PC-9 (cell line): ENCODE measurements at regions not wholly inside any gene's neighbourhood (a gene's known extent, or its start where the extent isn't known, plus 50 kb on each side); places are given as distances from the start of the nearest gene placed in this dataset.

Source experiments
- BruUV-seq: library from RNA; stranded (reverse); fragments of 400-500 nt; replicated peaks from 2 replicates; lab custom pipeline; 2021; lab: Mats Ljungman, UMichigan
- CTCF ChIA-PET: fragments of 300-600 bp; sonication (Branson Sonifier 250); formaldehyde crosslinking; loops from one replicate; lab custom pipeline; 2022; ENCODE audit warnings: antibody characterized with exemption; lab: Charles Lee
- POLR2A ChIA-PET: fragments of 300-600 bp; sonication (Branson Sonifier 250); formaldehyde crosslinking; loops from one replicate; lab custom pipeline; 2022; ENCODE audit warnings: antibody characterized with exemption; ENCODE audit not compliant: unreplicated experiment; lab: Charles Lee
- DNase-seq, 2 experiments: peaks; one replicate each; pipeline versions ENCODE4 v3.0.0 to v3.0.0-alpha.2; 2015 to 2022; ENCODE audit warnings: mixed read lengths in 1 of 2
- H2AFZ ChIP-seq: fragments of 200-600 bp; sonication (generic); 2 replicates; pipeline ENCODE4 v1.8.1; 2017; ENCODE audit warnings: antibody characterized with exemption
- H3F3A ChIP-seq: fragments of 200-600 bp; sonication (generic); 2 replicates; pipeline ENCODE4 v1.8.1; 2017; ENCODE audit warnings: antibody characterized with exemption, mild to moderate bottlenecking, low read depth; ENCODE audit not compliant: insufficient read depth
- H3K27ac ChIP-seq: fragments of 200-600 bp; sonication (generic); 2 replicates; pipeline ENCODE4 v1.6.1; 2016; ENCODE audit warnings: mixed run types
- H3K27me3 ChIP-seq: fragments of 200-600 bp; sonication (generic); 2 replicates; pipeline ENCODE4 v1.6.1; 2016; ENCODE audit warnings: low read depth, mixed run types; ENCODE audit not compliant: insufficient read depth
- H3K36me3 ChIP-seq: fragments of 200-600 bp; sonication (generic); 2 replicates; pipeline ENCODE4 v1.6.1; 2016; ENCODE audit warnings: low read depth, mixed run types
- H3K4me1 ChIP-seq: fragments of 200-600 bp; sonication (generic); replicated peaks from 2 replicates; pipeline ENCODE4 v1.6.1; 2016; ENCODE audit warnings: mixed run types; ENCODE audit not compliant: insufficient read depth
- H3K4me2 ChIP-seq: fragments of 200-600 bp; sonication (generic); 2 replicates; pipeline ENCODE4 v1.6.1; 2017; ENCODE audit warnings: mixed run types
- H3K4me3 ChIP-seq: fragments of 200-600 bp; sonication (generic); 2 replicates; pipeline ENCODE4 v1.6.1; 2016; ENCODE audit warnings: mixed run types
- H3K79me2 ChIP-seq: fragments of 200-600 bp; sonication (generic); 2 replicates; pipeline ENCODE4 v1.6.1; 2017; ENCODE audit warnings: low read depth, mixed run types
- H3K9me2 ChIP-seq: fragments of 200-600 bp; sonication (generic); 2 replicates; pipeline ENCODE4 v1.8.1; 2017; ENCODE audit warnings: mild to moderate bottlenecking; ENCODE audit not compliant: insufficient read depth
- H3K9me3 ChIP-seq: fragments of 200-600 bp; sonication (generic); 2 replicates; pipeline ENCODE4 v1.8.1; 2016; ENCODE audit warnings: low read depth; ENCODE audit not compliant: insufficient read depth
- H4K20me1 ChIP-seq: fragments of 200-600 bp; sonication (generic); 2 replicates; pipeline ENCODE4 v1.8.1; 2017; ENCODE audit not compliant: insufficient read depth
- CTCF ChIP-seq: fragments of 200-600 bp; sonication (generic); conservative IDR thresholded peaks from 2 replicates; pipeline ENCODE4 v1.6.1; 2017; ENCODE audit warnings: mixed run types, antibody characterized with exemption, mild to moderate bottlenecking, moderate library complexity
- EZH2 ChIP-seq: fragments of 200-600 bp; sonication (generic); IDR thresholded peaks from 2 replicates; pipeline ENCODE4 v1.8.0; 2017; ENCODE audit warnings: antibody characterized with exemption, low read depth
- intact Hi-C: fragments of 100-400 bp; cut with micrococcal nuclease; formaldehyde crosslinking; loops from one replicate; pipeline ENCODE4 v1.10.0; 2022; ENCODE audit not compliant: unreplicated experiment

GRCh38 chr6:115798229-115798628 lies 262.5 kb downstream of the FRK start:
- no TSS peak for BruUV-seq
- CTCF ChIA-PET: no interaction called here
- Histone ChIP-seq H3K36me3 (no peaks in the 10 kb centered on the region), H3K27ac (no peak overlapping the region), H3K9me2 (no peaks in the 10 kb centered on the region), H3K9me3 (no peaks in the 10 kb centered on the region), H3K4me3 (no peak overlapping the region), H3K79me2 (no peaks in the 10 kb centered on the region), H3K27me3 (no peaks in the 10 kb centered on the region), H3F3A (no peaks in the 10 kb centered on the region), H2AFZ (no peak overlapping the region), H4K20me1 (no peaks in the 10 kb centered on the region), H3K4me1 (no peaks in the 10 kb centered on the region), H3K4me2 (no peak overlapping the region)
- intact Hi-C loops: no loop called here
- no peak for TF ChIP-seq EZH2
- TF ChIP-seq CTCF: no peak
- POLR2A ChIA-PET: no interaction called here
- DNase-seq: no peak

GRCh38 chr6:115796829-115797228 lies 263.9 kb downstream of the FRK start:
- H3K36me3 ChIP-seq: no peaks in the 10 kb centered on the region
- H3K4me1 ChIP-seq: no peaks in the 10 kb centered on the region
- no peak for TF ChIP-seq CTCF
- TF ChIP-seq EZH2: no peak
- no peaks in the 10 kb centered on the region for H3K9me3 ChIP-seq
- CTCF ChIA-PET: no interaction called here
- H3K9me2 ChIP-seq: no peaks in the 10 kb centered on the region
- POLR2A ChIA-PET: no interaction called here
- DNase-seq: no peak
- no peak overlapping the region for H3K4me3 ChIP-seq
- no TSS peak for BruUV-seq
- H3K4me2 ChIP-seq: no peak overlapping the region
- no peak overlapping the region for H2AFZ ChIP-seq
- intact Hi-C loops: no loop called here
- no peaks in the 10 kb centered on the region for H3K79me2 ChIP-seq
- no peak overlapping the region for H3K27ac ChIP-seq
- no peaks in the 10 kb centered on the region for H3K27me3 ChIP-seq
- no peaks in the 10 kb centered on the region for H3F3A ChIP-seq
- no peaks in the 10 kb centered on the region for H4K20me1 ChIP-seq

GRCh38 chr6:115796061-115796460 lies 264.6 kb downstream of the FRK start:
- Histone ChIP-seq H3K9me2 (no peaks in the 10 kb centered on the region), H3K4me3 (no peak overlapping the region), H4K20me1 (no peaks in the 10 kb centered on the region), H3K79me2 (no peaks in the 10 kb centered on the region), H3F3A (no peaks in the 10 kb centered on the region), H3K27me3 (no peaks in the 10 kb centered on the region), H3K4me1 (no peaks in the 10 kb centered on the region), H3K9me3 (no peaks in the 10 kb centered on the region), H3K36me3 (no peaks in the 10 kb centered on the region), H3K4me2 (no peak overlapping the region), H2AFZ (no peak overlapping the region), H3K27ac (no peak overlapping the region)
- no TSS peak for BruUV-seq
- TF ChIP-seq EZH2 (no peak), CTCF (no peak)
- no peak for DNase-seq
- ChIA-PET CTCF (no interaction called here), POLR2A (no interaction called here)
- intact Hi-C loops: no loop called here
